GM19372 (cell line): ENCODE measurements at regions not wholly inside any gene's neighbourhood (a gene's known extent, or its start where the extent isn't known, plus 50 kb on each side); places are given as distances from the start of the nearest gene placed in this dataset.

ENCODE experiments used
- ATAC-seq: cut with Tn5 transposase; IDR thresholded peaks from one replicate; pipeline ENCODE4 v1.9.1; 2021; ENCODE audit warnings: mild to moderate bottlenecking, low read depth, moderate library complexity; ENCODE audit not compliant: unreplicated experiment

DNA sequence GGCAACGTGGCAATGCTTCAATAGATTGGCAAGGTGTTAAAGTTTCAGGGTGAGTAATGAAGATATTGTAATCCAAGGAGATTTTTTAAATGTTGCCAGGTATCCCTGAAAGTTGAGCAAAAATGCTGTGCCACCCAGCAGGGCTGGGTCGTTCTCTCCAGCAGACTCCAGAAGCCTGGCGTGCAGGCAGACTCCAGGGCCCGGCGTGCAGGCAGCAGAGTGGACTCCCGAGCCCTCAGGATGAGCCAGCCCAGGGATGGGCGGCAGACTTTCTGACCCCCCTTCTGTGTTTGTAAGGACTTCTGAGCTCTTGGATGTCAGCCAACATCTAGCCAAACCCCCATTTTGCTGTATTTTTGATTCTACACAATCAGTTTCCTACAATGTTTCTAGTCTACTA is 289.1 kb downstream of the ZNF516 start:
- no peak for ATAC-seq

DNA sequence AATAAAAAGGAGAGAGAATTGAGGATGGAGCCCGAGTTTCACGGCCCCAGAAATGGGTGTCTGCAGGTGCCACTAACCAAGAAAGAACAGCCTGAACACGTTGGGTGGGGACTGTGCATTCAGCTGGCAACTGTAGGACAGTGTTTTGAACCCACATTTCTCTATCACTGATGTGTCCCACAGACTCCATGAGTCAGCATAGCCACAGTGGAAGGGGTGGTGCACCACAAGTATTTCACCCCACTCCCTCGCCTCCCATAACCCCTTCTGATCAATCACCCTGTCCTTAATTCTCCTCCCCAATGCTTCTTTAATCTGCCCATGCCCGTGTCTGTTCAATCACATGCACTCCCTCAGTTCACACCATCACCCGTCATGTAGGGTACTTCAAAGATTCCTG is 291.5 kb downstream of the ZNF516 start:
- no peak for ATAC-seq

DNA sequence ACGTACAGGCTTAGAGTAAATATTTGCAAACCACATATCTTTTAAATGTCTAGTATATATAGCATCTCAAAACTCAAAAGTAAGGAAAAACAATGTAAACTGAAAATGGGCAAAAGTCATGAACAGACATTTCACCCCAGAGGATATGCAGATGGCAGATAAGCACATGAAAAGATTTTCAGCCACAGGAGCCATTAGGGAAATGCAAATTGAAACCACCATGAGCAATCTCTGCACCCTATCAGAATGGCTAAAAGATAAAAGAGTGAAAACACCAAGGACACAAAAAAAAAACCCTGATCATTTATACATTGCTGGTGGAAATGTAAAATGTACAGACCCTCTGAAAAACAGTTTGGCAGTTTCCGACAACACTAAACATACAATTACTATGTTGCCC is 292.7 kb downstream of the ZNF516 start:
- ATAC-seq, result no peak

DNA sequence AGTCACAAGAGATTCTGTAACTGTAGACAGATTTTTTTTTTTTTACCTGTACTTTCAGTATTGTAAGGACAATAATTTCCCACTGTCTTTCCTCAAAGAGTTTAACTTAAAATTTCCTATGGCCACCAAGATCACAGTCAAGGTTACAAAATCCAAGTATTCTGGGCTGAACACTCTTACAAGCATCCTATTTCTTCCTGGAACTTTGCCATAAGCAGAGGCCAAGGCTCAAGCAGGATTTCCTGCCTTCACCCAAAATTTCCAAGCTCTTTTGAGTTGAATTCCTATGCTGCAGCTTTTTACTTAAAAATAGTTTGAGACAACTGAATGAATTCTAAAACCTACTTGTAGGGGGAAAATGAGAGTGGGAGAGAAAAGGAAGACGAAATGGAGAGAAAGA is 299.4 kb downstream of the ZNF516 start:
- ATAC-seq, result no peak

DNA sequence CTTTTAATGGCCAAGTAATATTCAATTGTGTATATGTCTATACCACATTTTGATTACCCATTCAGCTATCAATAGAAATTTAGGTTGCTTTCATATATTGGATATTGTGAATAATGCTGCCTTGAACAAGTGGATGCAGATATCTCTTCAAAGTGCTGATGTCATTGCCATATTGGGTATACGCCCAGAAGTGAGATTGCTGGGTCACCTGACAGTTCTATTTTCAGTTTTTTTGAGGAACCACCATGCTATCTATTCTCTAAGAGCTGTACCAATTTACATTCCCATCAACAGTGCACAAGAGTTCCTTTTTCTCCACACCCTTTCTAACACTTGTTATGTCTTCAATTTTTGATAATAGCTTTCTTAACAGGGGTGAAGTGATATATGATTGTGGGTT is 306.9 kb downstream of the ZNF516 start:
- ATAC-seq, result no peak

DNA sequence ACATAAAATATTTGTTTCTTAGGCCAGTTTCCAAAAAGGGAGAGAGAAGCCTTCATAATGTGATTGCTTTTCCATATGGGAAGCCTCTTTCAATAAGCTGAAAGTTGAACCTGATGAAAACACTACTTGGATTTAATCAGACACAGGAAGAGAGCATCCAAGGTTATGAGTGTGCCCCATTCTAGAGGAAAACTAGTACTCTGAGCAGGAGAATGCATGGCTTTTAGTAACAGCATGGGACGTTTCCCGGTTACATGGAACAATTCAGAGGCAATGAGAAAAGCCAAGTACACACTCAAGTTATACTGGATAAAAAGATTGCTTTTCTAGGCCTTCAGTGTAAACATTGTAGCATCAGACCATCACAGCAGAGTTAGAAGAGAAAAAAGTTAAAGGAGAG is 315.8 kb downstream of the ZNF516 start:
- no peak for ATAC-seq

DNA sequence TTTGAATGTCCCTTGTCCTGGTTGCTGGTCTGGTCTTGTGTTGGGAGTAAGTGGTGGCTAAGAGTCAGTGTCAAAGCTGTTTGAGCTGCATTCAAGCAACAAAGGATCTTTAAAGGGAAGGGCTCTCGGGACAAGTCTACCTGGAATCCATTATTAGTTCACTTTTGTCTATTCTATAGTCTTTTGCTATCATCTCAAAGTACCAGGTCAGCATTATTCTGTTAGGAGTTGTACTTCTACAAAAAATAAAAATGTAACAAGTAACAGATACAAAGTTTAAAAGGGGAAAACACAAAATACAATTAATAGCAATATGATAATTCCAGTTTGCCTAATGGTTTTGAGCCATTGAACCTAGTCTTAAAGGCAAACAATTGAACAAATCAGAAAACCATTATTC is 317.9 kb downstream of the ZNF516 start:
- no peak for ATAC-seq

DNA sequence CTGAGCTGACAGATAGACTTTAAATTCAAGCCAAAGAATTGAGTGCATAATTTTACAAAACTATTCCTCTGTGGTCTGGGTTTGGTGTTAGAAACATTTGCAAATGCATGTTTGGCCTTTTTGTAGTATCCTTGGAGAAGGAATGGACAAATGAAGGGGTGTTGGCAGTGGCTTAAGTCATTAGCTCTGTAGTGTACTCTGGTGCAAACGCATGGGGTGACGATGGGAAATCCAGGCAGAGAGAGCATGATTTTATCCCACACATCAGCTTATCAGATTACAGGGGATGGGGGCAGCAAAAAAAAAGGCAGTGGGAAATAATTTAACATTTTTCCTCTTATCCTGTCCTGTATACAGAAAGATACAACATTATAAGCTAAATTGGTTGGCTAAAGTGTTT is 320.6 kb downstream of the ZNF516 start:
- no peak for ATAC-seq

DNA sequence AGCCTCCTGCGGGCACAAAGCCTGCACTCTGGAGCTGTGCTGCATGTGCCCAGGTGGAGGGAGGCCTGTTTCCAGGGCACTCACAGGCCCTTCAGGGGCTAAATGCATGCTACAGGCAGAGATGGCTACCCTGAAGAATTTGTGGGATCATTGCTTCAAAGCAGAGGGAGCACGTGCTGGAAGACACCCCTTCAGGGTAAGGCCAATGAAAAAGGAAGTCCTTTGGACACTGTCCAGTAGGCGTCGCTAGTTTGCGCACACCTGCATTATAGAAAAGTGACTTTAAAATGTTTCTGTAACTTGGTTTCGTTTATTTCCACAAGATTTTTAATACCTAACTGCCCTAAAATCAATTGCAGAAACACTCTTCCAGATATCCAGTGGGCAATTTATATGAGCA is 325.3 kb downstream of the ZNF516 start:
- no peak for ATAC-seq

DNA sequence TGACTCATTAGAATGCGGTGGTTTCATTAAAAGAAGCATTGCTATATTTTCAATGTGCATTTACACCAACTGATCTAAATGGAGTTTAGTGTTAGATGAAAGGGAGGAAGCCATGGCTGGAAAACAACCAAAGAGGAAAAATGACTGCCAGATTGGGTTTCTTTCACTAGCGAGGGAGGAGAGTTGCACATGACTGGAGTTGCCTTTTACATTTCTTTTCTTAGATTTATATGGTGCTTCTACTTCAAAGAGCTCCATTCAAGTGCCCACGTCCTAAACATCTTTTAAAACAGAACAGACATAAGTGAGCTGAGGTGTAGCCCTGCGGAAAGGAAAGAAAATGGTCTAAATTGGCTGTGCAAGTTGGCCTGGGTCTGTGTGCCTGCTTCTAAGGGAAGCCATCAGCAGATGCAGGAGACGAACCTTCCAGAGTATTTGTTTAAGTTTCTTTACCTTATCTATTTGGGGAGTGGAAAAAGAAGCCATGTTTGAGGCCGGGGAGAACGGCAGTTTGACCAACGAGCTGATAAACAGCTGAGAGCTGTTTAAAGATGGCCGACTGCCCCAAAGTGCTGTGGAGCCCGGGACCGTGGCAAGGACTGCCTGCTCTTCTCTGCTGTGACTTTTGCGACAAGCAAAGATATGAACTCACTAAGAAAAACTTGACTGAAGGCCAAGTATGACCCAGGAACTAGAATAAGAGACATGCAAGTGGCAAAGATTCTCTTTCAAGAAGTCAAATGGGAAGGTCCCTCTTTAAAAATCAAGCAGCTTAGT is 327.0 kb downstream of the ZNF516 start:
- ATAC-seq, result no peak

DNA sequence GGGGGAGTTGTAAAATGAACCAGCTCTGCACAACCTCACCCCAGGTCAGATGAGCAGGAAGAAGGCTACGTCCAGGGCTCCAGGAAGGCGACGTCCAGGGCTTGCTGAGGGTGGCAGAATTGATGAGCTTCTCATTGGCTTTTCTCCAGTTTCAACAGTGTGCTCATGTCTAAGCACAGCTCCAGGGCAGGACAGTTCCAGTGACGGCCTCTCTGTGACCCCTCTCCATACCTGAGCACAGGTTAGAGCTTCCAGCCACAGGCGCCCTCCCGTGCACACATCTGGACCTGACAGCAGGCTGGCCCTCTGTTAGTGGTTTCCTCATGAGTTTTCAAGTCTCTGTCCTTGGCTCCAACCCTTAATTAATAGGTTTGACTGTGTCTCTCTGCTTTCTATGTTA is 327.6 kb downstream of the ZNF516 start:
- no peak for ATAC-seq

DNA sequence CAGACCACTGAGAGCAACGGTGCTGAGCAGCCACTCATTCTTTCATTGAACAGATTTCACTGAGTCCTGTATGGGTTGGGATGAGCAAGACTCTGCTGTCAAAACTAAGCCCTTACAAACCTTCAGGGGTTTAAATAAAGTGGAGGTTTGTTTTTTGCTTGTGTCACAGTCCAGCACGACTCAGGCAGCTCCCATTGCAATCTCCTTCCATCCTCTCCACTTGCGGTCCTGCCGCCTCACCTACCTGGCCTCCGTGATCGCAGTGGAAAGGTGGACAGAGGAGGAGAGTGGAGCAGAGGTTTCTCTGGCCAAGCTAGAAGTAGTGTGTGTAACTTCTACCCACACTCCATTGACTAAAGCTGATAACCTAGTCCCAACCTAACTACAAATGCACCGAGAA is 332.2 kb downstream of the ZNF516 start:
- no peak for ATAC-seq

DNA sequence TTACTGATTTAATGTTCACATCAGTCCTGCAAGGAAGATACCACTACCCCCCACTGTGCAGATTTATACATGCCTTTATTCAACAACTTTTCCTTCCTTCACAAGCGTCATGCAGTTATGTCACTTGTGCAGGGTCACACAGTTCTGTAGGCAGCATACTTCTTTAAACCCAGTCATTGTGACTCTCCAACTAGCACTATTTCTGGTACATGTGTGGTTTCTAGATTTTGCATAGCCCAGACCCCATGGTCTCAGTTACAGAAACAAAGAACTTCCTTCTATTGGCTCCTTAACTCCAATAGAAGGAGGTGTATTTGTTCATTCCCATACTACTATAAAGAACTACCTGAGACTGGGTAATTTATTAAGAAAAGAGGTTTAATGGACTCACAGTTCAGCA is 333.1 kb downstream of the ZNF516 start:
- no peak for ATAC-seq

DNA sequence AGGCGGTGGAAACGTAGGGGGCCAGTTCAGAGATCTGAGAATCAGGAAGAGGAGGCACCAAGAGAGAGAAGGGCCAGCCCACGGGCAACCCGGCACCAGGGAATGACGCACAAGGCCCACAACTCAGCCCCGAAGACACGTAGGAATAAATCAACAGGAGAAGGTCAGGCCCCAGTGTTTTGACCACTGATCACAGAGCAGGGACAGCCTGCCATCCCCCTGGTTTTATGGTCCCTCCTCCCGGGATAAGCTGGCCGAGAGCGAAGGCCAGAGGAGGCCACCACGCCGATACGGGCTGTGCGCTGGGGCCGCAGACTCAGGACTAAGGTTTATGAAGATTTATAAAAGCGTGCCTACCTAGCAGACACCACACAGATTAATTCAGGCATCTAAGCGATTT is 341.4 kb downstream of the ZNF516 start:
- no peak for ATAC-seq

DNA sequence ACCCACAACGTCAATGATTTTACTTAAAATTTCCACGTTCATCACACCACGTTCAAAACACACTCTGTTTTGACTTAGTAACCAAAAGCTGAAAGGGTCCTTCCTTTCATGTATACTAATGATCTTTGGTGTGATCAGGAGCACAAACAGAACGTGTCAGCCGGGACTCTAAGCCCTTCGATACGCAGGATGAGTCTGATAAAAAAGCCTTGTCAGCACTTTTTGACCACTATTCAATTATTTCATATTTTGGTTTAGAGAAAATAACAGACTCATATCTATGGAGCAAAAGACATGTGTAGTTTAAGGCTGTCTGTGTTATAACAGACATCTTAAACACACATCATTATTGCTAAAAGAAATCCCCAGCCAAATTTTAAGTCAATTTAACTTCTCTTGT is 345.3 kb downstream of the ZNF516 start:
- no peak for ATAC-seq

DNA sequence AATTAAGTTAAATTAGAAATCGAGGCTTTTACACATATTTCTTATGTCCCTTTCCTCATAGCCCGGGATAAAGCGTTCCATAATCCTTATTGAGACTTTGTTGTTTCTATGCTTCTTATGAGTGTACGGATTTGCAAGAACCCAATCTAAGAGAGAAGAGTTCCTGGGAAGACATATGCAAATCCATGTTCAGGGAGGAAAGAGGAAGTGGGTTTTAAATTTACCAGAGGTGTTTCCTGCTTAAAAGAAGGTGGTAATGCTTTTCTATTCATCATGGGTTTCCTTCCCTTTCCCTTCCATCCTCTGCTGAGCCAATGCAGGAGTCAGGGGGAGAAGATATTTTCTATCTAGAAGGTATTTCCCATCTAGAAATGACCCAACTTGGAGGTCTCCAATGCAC is 345.8 kb downstream of the ZNF516 start:
- ATAC-seq, result no peak

DNA sequence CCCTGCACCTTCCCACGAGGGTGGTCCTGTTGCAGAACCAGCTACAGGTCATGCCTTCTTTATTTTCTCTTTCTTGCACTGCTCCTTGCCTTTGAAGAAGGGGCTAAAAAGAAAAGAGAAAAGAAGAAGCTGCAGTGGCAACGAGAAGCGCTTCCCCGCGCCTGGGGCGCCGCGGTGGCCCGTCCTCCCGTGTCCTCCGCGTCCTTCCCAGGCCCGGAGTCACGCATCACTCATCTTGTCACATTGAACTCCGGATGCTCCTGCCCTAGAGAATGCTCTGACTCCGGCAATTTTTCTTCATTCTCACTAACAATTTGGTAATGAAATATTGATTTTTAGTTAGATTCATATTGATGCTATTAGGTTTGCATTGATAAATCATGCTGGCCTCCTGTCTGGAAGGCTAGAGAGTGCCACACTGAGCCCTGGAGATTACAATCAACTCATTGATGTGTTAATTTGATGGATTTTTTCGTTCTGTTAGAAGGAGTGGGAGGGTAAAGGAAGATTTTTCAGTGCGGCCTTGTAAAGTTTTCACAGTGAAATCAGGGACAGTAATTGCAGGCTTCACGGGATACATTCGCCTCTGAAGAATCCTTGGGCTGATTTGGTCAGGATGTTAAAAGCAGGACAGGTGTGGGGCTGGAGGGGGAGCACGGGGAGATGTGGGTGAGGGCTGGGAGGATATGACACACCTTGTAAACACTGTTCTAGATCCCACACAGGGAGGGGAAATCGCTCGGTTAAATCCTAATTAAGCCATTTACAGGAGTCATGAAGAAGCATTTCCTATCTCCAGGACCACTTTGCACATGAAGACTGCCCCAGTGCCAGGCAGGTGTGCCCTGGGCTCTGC is 349.3 kb downstream of the ZNF516 start:
- ATAC-seq, result no peak

DNA sequence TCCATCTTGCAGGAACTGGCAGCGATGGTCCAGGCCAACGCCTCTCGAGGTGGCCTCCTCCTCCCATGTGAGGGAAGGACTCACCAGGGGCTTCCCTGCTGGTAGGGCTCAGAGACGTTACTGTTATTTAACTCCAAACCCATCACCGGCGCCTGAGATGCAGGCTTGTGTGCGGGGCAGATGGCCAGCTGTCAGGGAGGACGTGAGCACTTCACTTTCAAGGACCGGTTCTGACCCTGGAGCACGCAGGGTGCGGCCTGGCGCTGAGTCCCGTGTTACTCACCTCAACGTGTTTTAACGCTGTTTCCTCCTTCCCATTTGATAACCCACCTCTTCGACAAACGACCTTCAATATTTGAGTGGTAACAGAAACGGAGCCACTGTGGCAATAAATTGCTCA is 350.2 kb downstream of the ZNF516 start:
- ATAC-seq, result no peak

DNA sequence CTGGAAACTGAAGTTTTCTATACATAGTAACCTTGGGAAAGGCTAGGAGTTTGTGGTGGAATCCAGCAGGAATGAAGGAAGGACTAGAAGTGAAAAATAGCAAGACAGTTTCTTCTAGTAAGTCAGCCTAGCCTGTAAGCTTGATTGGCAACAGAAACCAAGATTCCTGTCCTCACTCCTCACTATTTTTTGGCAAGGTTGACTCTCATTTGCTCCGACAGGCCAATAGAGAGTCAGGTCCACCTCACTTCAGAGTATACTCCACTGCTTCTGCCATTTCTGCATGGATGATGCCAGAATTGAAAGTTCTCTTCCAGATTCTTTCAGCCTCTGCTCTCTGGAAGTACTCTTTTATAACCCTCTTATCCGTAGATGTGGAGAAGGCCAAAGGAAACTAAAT is 352.4 kb downstream of the ZNF516 start:
- no peak for ATAC-seq

DNA sequence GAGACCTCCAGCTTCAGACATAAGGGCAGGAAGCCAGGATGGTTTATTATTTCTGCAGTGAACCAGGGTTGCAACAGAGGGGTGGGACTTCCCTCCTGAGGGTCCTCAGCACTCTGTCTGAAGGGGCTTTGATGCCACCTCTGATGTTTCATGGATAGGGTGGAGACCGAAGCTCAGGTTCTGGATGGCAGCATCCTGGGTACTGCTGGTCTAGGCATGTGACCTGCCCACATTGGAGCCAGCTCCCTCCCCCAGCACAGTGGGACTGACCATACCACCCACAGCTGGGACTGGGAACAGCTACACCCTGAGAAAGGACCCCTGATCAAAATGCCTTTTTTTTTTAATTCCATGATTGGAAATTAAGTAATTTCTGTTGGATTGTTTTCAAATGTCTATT is 355.2 kb downstream of the ZNF516 start:
- no peak for ATAC-seq

DNA sequence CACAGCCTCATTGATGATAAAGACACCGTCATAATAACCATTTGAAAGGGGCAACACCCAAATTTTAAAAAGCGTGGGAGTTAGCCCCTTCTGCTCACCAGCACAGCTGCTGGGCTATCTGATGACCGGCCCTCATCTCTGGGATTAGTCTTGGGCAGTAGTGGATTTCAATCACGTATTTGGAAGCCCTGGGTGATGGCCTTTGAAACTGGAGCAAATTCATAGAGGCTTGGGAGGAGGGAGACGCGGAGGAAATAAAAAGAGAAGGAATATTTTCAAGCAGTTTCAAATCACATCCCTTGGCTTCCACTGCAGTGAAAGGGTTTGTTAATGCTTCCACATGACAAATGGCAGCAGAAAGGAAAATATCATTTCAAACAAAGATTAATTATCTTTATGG is 357.8 kb downstream of the ZNF516 start:
- ATAC-seq, result no peak

DNA sequence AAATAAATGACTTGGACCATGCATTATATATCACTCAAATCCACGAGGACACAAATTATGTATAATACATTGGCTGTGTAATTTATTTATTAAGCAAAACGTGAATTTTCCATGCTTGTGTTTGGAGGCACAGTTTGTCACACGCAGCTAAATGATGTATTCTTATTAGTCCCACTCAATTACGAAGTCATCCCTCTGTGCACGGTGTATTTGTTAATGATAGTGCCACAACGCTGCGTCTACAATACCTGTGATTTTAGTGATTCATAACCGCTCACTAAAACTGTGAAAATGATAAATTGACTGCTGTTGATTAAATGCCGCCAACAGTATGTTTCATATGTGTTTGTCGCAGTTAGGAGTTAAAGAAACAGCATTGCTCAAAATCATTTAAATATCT is 358.3 kb downstream of the ZNF516 start:
- ATAC-seq, result no peak
